ENCODE measurements at regions not wholly inside any gene's neighbourhood (a gene's known extent, or its start where the extent isn't known, plus 50 kb on each side); places are given as distances from the start of the nearest gene placed in this dataset.

DNA sequence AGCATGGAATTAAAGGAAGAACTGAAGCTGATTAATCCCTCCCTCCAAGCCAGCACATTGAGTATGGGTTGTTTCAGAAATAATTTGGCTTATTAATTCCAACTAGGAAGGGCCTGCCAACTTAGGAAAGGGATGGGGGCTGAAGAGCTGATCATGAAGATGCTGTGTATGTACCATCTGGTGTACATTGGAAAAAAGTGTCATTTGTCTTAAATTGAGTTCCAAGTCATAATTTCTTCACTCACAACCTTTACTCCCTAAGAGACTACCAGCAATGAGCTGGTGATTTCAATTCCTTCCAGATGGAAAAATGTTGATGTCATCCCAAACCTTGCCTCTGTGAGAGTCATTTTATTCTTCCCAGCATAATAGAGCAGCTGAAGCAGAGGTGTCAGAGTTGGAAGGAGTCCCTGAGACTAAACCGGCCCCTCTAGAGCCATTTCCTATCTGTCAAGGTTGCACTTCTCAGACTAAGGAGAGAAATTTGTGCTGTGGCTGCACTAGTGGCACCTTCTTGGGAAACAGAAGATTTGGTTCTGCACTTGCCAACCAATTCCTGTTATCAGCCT lies 79.4 kb downstream of the GTPBP8 start:
- Histone ChIP-seq H3K9ac (ENCODE audit: low read length) (no peak overlapping the region), H3K27ac (ENCODE audit: low read depth, low read length) (no peak overlapping the region), H3K4me1 (ENCODE audit: control insufficient read depth in 1 of 2, insufficient read depth in 2 of 2, low read length in 2 of 2) (peaks cover 0 to 6% of the 10 kb centered on the region in 2 experiments; a peak in 1 of 4 replicates), H3K9me2 (ENCODE audit: insufficient read depth) (no peaks in the 10 kb centered on the region), H3K27me3 (ENCODE audit: insufficient read depth, low read length) (no peaks in the 10 kb centered on the region), H3K9me3 (ENCODE audit: control insufficient read depth in 1 of 2, insufficient read depth in 1 of 2, low read depth in 1 of 2, low read length in 2 of 2) (no peaks in the 10 kb centered on the region), H3K79me2 (ENCODE audit: insufficient read depth, low read length) (no peaks in the 10 kb centered on the region), H2AFZ (ENCODE audit: low read depth, low read length, poor library complexity, severe bottlenecking) (no peak overlapping the region), H3K4me2 (ENCODE audit: low read length) (no peak overlapping the region), H4K20me1 (ENCODE audit: insufficient read depth) (no peaks in the 10 kb centered on the region), H3K36me3 (ENCODE audit: control insufficient read depth in 1 of 2, insufficient read depth in 2 of 2, low read length in 2 of 2) (no peaks in the 10 kb centered on the region), H3K4me3 (replicated peaks in 1 of 2; ENCODE audit: low read depth in 1 of 2, low read length in 2 of 2) (no peak overlapping the region)
- ChIA-PET RAD21 (ENCODE audit: low non-redundant PET in 1 of 2, low total read pairs in 2 of 2, uncharacterized antibody in 2 of 2, unreplicated experiment in 2 of 2) (no interaction called here), POLR2A (no interaction called here), CTCF (interaction anchor here (0.5 to 1.8 kb wide), 2 partner anchors 219 to 335 kb away, joined by 4 to 5 read pairs; no protein-coding TSS in a partner anchor)
- DNase-seq (ENCODE audit: low read depth, low spot score) = no peak
- no peak for ATAC-seq
- BruUV-seq (replicated peaks) = no TSS peak
- TF ChIP-seq ELF1 (IDR thresholded peaks at IDR 0.05; ENCODE audit: borderline replicate concordance, low read depth) = no peak
- TF ChIP-seq TCF7L2 (IDR thresholded peaks at IDR 0.05; ENCODE audit: borderline replicate concordance, extremely low read depth, insufficient read depth, insufficient read length) = no peak
- TF ChIP-seq, protein P1, sequence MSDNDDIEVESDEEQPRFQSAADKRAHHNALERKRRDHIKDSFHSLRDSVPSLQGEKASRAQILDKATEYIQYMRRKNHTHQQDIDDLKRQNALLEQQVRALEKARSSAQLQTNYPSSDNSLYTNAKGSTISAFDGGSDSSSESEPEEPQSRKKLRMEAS (IDR thresholded peaks at IDR 0.05) = no peak
- TF ChIP-seq RAD21 (IDR thresholded peaks at IDR 0.05; ENCODE audit: low read depth) = no peak
- TF ChIP-seq, protein P2, sequence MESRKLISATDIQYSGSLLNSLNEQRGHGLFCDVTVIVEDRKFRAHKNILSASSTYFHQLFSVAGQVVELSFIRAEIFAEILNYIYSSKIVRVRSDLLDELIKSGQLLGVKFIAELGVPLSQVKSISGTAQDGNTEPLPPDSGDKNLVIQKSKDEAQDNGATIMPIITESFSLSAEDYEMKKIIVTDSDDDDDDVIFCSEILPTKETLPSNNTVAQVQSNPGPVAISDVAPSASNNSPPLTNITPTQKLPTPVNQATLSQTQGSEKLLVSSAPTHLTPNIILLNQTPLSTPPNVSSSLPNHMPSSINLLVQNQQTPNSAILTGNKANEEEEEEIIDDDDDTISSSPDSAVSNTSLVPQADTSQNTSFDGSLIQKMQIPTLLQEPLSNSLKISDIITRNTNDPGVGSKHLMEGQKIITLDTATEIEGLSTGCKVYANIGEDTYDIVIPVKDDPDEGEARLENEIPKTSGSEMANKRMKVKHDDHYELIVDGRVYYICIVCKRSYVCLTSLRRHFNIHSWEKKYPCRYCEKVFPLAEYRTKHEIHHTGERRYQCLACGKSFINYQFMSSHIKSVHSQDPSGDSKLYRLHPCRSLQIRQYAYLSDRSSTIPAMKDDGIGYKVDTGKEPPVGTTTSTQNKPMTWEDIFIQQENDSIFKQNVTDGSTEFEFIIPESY (IDR thresholded peaks at IDR 0.05; ENCODE audit: extremely low read depth, insufficient replicate concordance, low read length) = no peak
- no peak for TF ChIP-seq EZH2 (IDR thresholded peaks at IDR 0.05)
- no peak for TF ChIP-seq SIN3A (IDR thresholded peaks at IDR 0.05; ENCODE audit: low read depth)
- no peak for TF ChIP-seq SRF (IDR thresholded peaks at IDR 0.05; ENCODE audit: low read depth)
- no peak for TF ChIP-seq SP1 (IDR thresholded peaks at IDR 0.05; ENCODE audit: low read depth)
- TF ChIP-seq, protein P3, sequence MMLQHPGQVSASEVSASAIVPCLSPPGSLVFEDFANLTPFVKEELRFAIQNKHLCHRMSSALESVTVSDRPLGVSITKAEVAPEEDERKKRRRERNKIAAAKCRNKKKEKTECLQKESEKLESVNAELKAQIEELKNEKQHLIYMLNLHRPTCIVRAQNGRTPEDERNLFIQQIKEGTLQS (IDR thresholded peaks at IDR 0.05) = no peak
- TF ChIP-seq POLR2AphosphoS5 (IDR thresholded peaks at IDR 0.05; ENCODE audit: low read depth, low read length) = no peak
- no peak for TF ChIP-seq CEBPB (IDR thresholded peaks at IDR 0.05; ENCODE audit: low read depth)
- no peak for TF ChIP-seq ZFX (IDR thresholded peaks at IDR 0.05)
- no peak for TF ChIP-seq POLR2A (IDR thresholded peaks at IDR 0.05; ENCODE audit: borderline replicate concordance, extremely low read depth, insufficient read depth, insufficient read length)
- TF ChIP-seq ZNF274 (IDR thresholded peaks at IDR 0.05; ENCODE audit: low read depth, low read length) = no peak
- intact Hi-C loops (cut with micrococcal nuclease) = no loop called here
